Liver (tissue), 3 donors: ENCODE measurements at regions not wholly inside any gene's neighbourhood (a gene's known extent, or its start where the extent isn't known, plus 50 kb on each side); places are given as distances from the start of the nearest gene placed in this dataset.
"Not testable (repeated sequence)": the region's sequence is repeated elsewhere in the genome, so short reads cannot be mapped to it uniquely, and the experiment has no call there.

Experiments used
- ATF3 ChIP-seq: IDR thresholded peaks from 2 replicates; pipeline ENCODE4 v1.6.1; 2016; ENCODE audit warnings: antibody characterized with exemption
- CTCF ChIP-seq: fragments of 150-350 bp; IDR thresholded peaks from 2 replicates; pipeline ENCODE4 v1.5.1; 2017; ENCODE audit warnings: improper control_type of control experiment, low read depth, low read length; ENCODE audit not compliant: missing input control
- FOXA1 ChIP-seq: IDR thresholded peaks from 2 replicates; pipeline ENCODE4 v1.6.1; 2016; ENCODE audit warnings: antibody characterized with exemption
- GABPA ChIP-seq, 2 donors: IDR thresholded peaks in 1 of 2; conservative IDR thresholded peaks in 1 of 2; 2 replicates each; pipeline ENCODE4 v1.6.1; 2016; ENCODE audit warnings: antibody characterized with exemption in 2 of 2, mild to moderate bottlenecking in 1 of 2, moderate library complexity in 1 of 2
- HNF4G ChIP-seq: IDR thresholded peaks from 2 replicates; pipeline ENCODE4 v1.6.1; 2016; ENCODE audit warnings: antibody characterized with exemption
- JUND ChIP-seq, 2 donors: IDR thresholded peaks; 2 replicates each; pipeline ENCODE4 v1.6.1; 2016; ENCODE audit warnings: antibody characterized with exemption in 2 of 2
- MAX ChIP-seq: IDR thresholded peaks from 2 replicates; pipeline ENCODE4 v1.6.1; 2016; ENCODE audit warnings: antibody characterized with exemption
- RAD21 ChIP-seq, 2 donors: IDR thresholded peaks; 2 replicates each; pipeline ENCODE4 v1.6.1; 2016; ENCODE audit warnings: antibody characterized with exemption in 2 of 2, mild to moderate bottlenecking in 2 of 2
- SP1 ChIP-seq: IDR thresholded peaks from 2 replicates; pipeline ENCODE4 v1.6.1; 2018; ENCODE audit warnings: antibody characterized with exemption, mild to moderate bottlenecking
- ZBTB33 ChIP-seq: IDR thresholded peaks from 2 replicates; pipeline ENCODE4 v1.6.1; 2016; ENCODE audit warnings: antibody characterized with exemption
- TF ChIP-seq, protein P1 (sequence below): IDR thresholded peaks from 2 replicates; pipeline ENCODE4 v1.6.1; 2016; ENCODE audit warnings: antibody characterized with exemption, mild to moderate bottlenecking
- donor health status: healthy.
- donor health status: healthy.

DNA sequence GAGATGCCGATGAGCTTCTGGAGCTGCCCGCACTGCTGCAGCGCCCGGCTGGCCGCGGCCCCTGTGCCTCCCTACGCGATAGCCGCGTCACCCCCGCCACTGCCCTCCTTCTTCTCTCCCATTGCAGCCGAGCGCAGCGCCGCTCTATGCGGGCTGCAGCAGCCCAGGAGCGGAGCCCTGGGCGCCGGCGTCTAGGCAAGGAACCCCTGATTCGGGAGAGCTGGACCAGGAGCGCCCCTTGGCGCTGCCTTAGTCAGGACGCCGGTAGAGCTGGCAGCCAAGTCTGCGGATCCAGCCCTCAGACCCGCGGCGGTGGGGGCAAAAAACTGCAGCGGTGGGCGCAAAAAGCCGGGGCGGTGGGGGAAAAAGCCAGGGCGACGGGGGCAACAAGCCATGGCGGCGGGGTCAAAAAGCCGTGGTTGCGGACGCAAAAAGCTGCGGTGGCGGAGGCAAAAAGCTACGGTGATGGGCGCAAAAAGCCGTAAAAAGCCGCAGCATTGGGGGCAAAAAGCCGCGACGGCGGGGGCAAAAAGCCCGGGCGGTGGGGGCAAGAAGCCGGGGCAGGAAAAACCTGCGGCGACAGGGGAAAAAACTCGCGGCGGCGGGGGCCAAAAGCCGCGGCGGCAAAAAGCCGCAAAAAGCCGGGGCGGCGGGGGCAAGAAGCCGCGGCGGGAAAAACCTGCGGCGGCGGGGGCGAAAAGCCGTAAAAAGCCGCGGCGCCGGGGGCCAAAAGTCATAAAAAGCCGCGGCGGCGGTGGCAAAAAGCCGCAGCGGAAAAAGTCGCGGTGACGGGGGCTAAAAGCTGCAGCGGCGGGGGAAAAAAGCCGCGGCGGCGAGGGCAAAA is 1668.6 kb downstream of the RPIA start:
- not testable (repeated sequence) for TF ChIP-seq CTCF; RAD21 (IDR thresholded peaks at IDR 0.05); MAX; SP1; JUND (IDR thresholded peaks at IDR 0.05); HNF4G; ATF3; FOXA1; ZBTB33; GABPA (IDR thresholded peaks at IDR 0.05 in 1 of 2, conservative IDR thresholded peaks at IDR 0.05 in 1 of 2)
- TF ChIP-seq, protein P1, sequence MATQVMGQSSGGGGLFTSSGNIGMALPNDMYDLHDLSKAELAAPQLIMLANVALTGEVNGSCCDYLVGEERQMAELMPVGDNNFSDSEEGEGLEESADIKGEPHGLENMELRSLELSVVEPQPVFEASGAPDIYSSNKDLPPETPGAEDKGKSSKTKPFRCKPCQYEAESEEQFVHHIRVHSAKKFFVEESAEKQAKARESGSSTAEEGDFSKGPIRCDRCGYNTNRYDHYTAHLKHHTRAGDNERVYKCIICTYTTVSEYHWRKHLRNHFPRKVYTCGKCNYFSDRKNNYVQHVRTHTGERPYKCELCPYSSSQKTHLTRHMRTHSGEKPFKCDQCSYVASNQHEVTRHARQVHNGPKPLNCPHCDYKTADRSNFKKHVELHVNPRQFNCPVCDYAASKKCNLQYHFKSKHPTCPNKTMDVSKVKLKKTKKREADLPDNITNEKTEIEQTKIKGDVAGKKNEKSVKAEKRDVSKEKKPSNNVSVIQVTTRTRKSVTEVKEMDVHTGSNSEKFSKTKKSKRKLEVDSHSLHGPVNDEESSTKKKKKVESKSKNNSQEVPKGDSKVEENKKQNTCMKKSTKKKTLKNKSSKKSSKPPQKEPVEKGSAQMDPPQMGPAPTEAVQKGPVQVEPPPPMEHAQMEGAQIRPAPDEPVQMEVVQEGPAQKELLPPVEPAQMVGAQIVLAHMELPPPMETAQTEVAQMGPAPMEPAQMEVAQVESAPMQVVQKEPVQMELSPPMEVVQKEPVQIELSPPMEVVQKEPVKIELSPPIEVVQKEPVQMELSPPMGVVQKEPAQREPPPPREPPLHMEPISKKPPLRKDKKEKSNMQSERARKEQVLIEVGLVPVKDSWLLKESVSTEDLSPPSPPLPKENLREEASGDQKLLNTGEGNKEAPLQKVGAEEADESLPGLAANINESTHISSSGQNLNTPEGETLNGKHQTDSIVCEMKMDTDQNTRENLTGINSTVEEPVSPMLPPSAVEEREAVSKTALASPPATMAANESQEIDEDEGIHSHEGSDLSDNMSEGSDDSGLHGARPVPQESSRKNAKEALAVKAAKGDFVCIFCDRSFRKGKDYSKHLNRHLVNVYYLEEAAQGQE: not testable (repeated sequence)
